ENCODE measurements at regions not wholly inside any gene's neighbourhood (a gene's known extent, or its start where the extent isn't known, plus 50 kb on each side); places are given as distances from the start of the nearest gene placed in this dataset.

- no peak for ATAC-seq
- no peaks in the 10 kb centered on the region for H3K27me3 ChIP-seq
- H3K4me1 ChIP-seq, result no peaks in the 10 kb centered on the region
- peaks cover 0 to 4% (median 0%) of the 10 kb centered on the region in 3 donors for H3K9me3 ChIP-seq
- no peak overlapping the region for H3K4me3 ChIP-seq
- no peaks in the 10 kb centered on the region for H3K36me3 ChIP-seq
- no peak for TF ChIP-seq POLR2AphosphoS5 (IDR thresholded peaks at IDR 0.05)
- no peak for TF ChIP-seq EP300 (IDR thresholded peaks at IDR 0.05)
- no peak for TF ChIP-seq CTCF (IDR thresholded peaks at IDR 0.05)
- 43 to 63% methylated on average over 1 of the region's 1 CpG for WGBS, 2 donors (ENCODE audit: low coverage in 1 of 2)
- no peak overlapping the region for H3K27ac ChIP-seq
Measured at GRCh38 chr4:107518076-107518475, 202.0 kb downstream of the PAPSS1 start.

GRCh38 chr4:107512549-107512948 is 207.5 kb downstream of the PAPSS1 start:
- H3K4me3 ChIP-seq, result no peak overlapping the region
- H3K36me3 ChIP-seq, result no peaks in the 10 kb centered on the region
- TF ChIP-seq POLR2A (IDR thresholded peaks at IDR 0.05) (no peak), EP300 (IDR thresholded peaks at IDR 0.05) (no peak), CTCF (IDR thresholded peaks at IDR 0.05) (no peak), POLR2AphosphoS5 (IDR thresholded peaks at IDR 0.05) (no peak)
- H3K4me1 ChIP-seq, result no peaks in the 10 kb centered on the region
- H3K9me3 ChIP-seq, result peaks cover 0 to 4% (median 0%) of the 10 kb centered on the region in 3 donors
- no peak for ATAC-seq
- H3K27me3 ChIP-seq, result no peaks in the 10 kb centered on the region
- H3K27ac ChIP-seq, result no peak overlapping the region

- H3K36me3 ChIP-seq, result no peaks in the 10 kb centered on the region
- H3K4me1 ChIP-seq, result no peaks in the 10 kb centered on the region
- H3K4me3 ChIP-seq, result no peak overlapping the region
- ATAC-seq, result no peak
- TF ChIP-seq POLR2A (IDR thresholded peaks at IDR 0.05) (no peak), CTCF (IDR thresholded peaks at IDR 0.05) (no peak), EP300 (IDR thresholded peaks at IDR 0.05) (no peak), POLR2AphosphoS5 (IDR thresholded peaks at IDR 0.05) (no peak)
- no peaks in the 10 kb centered on the region for H3K27me3 ChIP-seq
- H3K27ac ChIP-seq, result no peak overlapping the region
- no peaks in the 10 kb centered on the region for H3K9me3 ChIP-seq
Measured at GRCh38 chr4:107509615-107510014, 210.4 kb downstream of the PAPSS1 start.

GRCh38 chr4:107500551-107500950 is 219.5 kb downstream of the PAPSS1 start:
- Histone ChIP-seq H3K27ac (no peak overlapping the region), H3K4me3 (no peak overlapping the region), H3K9me3 (peaks cover 0 to 8% (median 0%) of the 10 kb centered on the region in 3 donors), H3K36me3 (no peaks in the 10 kb centered on the region), H3K27me3 (no peaks in the 10 kb centered on the region), H3K4me1 (no peaks in the 10 kb centered on the region)
- 70 to 78% methylated on average over 3 of the region's 3 CpGs for WGBS, 2 donors (ENCODE audit: low coverage in 1 of 2)
- ATAC-seq, result no peak
- no peak for TF ChIP-seq POLR2A (IDR thresholded peaks at IDR 0.05)
- TF ChIP-seq POLR2AphosphoS5 (IDR thresholded peaks at IDR 0.05), result no peak
- no peak for TF ChIP-seq EP300 (IDR thresholded peaks at IDR 0.05)
- TF ChIP-seq CTCF (IDR thresholded peaks at IDR 0.05), result no peak

GRCh38 chr4:107497054-107497453 is 223.0 kb downstream of the PAPSS1 start:
- H3K27ac ChIP-seq, result no peak overlapping the region
- no peaks in the 10 kb centered on the region for H3K36me3 ChIP-seq
- H3K27me3 ChIP-seq, result no peaks in the 10 kb centered on the region
- whole genome bisulfite sequencing, 2 donors (ENCODE audit: low coverage in 1 of 2), result 59 to 81% methylated on average over 2 of the region's 2 CpGs
- H3K9me3 ChIP-seq, result peaks cover 0 to 8% (median 0%) of the 10 kb centered on the region in 3 donors
- ATAC-seq, result no peak
- no peak overlapping the region for H3K4me3 ChIP-seq
- H3K4me1 ChIP-seq, result no peaks in the 10 kb centered on the region
- TF ChIP-seq EP300 (IDR thresholded peaks at IDR 0.05) (no peak), CTCF (IDR thresholded peaks at IDR 0.05) (no peak), POLR2AphosphoS5 (IDR thresholded peaks at IDR 0.05) (no peak), POLR2A (IDR thresholded peaks at IDR 0.05) (no peak)
